WI38 (cell line): ENCODE measurements at regions not wholly inside any gene's neighbourhood (a gene's known extent, or its start where the extent isn't known, plus 50 kb on each side); places are given as distances from the start of the nearest gene placed in this dataset.

ENCODE experiments used
- H3K4me3 ChIP-seq: 2 replicates; pipeline ENCODE4 v1.5.1; 2011; ENCODE audit warnings: low read depth, mild to moderate bottlenecking, control low read depth, low read length
- CTCF ChIP-seq: IDR thresholded peaks from 2 replicates; pipeline ENCODE4 v1.5.1; 2012; ENCODE audit warnings: low read depth, mild to moderate bottlenecking, control low read depth, low read length

- H3K4me3 ChIP-seq: no peak overlapping the region
- TF ChIP-seq CTCF: no peak
Observed at GRCh38 chr13:47503475-47503874, 497.6 kb downstream of the SUCLA2 start.

GRCh38 chr13:47502166-47502565, 498.9 kb downstream of the SUCLA2 start:
- H3K4me3 ChIP-seq: no peak overlapping the region
- TF ChIP-seq CTCF: no peak

- no peak for TF ChIP-seq CTCF
- H3K4me3 ChIP-seq: peak overlapping the region; percentile 29; the same call in 1 of the 2 replicates
Observed at GRCh38 chr13:47499358-47500150, 501.5 kb downstream of the SUCLA2 start.

- H3K4me3 ChIP-seq: no peak overlapping the region
- no peak for TF ChIP-seq CTCF
Observed at GRCh38 chr13:47484548-47484947, 516.5 kb downstream of the SUCLA2 start.

- no peak overlapping the region for H3K4me3 ChIP-seq
- TF ChIP-seq CTCF: no peak
Observed at GRCh38 chr13:47481536-47481935, 519.5 kb downstream of the SUCLA2 start.

GRCh38 chr13:47480951-47481350, 520.1 kb downstream of the SUCLA2 start:
- TF ChIP-seq CTCF: no peak
- no peak overlapping the region for H3K4me3 ChIP-seq

- no peak for TF ChIP-seq CTCF
- H3K4me3 ChIP-seq: peak overlapping the region; percentile 39; the same call in 1 of the 2 replicates
Observed at GRCh38 chr13:47480121-47480520, 521.0 kb downstream of the SUCLA2 start.
